ENCODE measurements at regions not wholly inside any gene's neighbourhood (a gene's known extent, or its start where the extent isn't known, plus 50 kb on each side); places are given as distances from the start of the nearest gene placed in this dataset.

DNA sequence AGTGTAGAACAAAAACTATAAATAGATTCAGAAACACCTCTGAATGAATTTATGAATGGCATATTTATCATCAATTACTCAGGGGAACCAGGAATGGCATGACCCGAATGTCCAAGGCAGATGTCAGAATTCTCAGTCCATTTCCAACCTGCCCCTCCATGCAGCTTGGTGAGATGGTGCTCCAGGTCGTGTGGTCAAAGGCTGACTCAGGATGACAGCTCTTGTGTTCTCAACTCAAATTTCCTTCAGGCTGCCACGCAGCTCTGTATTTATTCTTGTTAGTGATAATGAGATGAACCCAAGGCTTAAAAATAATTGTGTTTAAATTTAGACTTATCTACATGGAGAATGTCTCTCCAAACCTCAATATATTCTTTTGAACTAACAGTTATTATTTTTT lies 146.9 kb downstream of the METTL4 start:
- Mint-ChIP-seq H3K27ac (no peak overlapping the region), H3K4me3 (ENCODE audit: low read depth) (no peak overlapping the region), H3K36me3 (ENCODE audit: insufficient read depth) (no peaks in the 10 kb centered on the region), H3K9me3 (ENCODE audit: low read depth) (peaks cover 4% of the 10 kb centered on the region), H3K27me3 (peaks cover 5% of the 10 kb centered on the region), H3K4me1 (ENCODE audit: low read depth) (no peaks in the 10 kb centered on the region)
- DNase-seq (ENCODE audit: low spot score, unreplicated experiment) = no peak
- TF ChIP-seq, protein P1, sequence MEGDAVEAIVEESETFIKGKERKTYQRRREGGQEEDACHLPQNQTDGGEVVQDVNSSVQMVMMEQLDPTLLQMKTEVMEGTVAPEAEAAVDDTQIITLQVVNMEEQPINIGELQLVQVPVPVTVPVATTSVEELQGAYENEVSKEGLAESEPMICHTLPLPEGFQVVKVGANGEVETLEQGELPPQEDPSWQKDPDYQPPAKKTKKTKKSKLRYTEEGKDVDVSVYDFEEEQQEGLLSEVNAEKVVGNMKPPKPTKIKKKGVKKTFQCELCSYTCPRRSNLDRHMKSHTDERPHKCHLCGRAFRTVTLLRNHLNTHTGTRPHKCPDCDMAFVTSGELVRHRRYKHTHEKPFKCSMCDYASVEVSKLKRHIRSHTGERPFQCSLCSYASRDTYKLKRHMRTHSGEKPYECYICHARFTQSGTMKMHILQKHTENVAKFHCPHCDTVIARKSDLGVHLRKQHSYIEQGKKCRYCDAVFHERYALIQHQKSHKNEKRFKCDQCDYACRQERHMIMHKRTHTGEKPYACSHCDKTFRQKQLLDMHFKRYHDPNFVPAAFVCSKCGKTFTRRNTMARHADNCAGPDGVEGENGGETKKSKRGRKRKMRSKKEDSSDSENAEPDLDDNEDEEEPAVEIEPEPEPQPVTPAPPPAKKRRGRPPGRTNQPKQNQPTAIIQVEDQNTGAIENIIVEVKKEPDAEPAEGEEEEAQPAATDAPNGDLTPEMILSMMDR (IDR thresholded peaks at IDR 0.05; ENCODE audit: unreplicated experiment) = no peak

DNA sequence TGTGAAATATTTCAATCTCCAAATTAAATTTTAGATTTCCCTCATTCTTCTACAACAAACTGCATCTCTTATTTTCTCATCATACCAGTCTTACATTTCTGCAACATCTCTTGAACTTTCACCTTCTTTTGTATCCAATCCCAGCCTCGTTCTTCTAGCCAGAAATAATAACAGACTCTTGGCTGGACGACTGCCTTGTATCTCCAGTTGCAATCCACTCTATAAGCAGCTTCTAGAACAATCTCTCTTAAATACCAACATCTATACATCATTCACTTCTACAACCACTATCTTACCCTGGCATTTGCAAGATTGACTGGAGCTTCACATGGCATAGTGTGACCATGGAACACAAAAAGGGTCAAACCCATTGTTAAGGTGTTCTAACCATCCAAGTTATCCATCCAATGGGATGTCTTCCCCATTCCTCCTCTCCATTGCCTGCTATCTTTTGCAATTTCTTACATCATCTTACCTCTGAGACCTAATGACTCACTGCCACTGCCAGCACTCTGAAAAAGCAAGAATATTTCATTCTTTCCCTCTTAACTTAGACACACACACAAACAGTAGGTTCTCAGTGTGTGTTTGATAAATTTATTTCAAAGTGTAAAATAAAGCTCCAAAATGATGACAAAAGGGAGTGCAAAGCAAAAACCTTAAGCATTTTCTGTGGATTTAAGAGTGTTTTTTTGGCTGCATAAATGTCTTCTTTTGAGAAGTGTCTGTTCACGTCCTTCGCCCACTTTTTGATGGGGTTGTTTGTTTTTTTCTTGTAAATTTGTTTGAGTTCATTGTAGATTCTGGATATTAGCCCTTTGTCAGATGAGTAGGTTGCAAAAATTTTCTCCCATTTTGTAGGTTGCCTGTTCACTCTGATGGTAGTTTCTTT lies 145.6 kb downstream of the METTL4 start:
- TF ChIP-seq, protein P1 (IDR thresholded peaks at IDR 0.05; ENCODE audit: unreplicated experiment) = no peak
- Mint-ChIP-seq H3K4me1 (ENCODE audit: low read depth) (no peaks in the 10 kb centered on the region), H3K27me3 (peaks cover under 1% of the 10 kb centered on the region), H3K36me3 (ENCODE audit: insufficient read depth) (no peaks in the 10 kb centered on the region), H3K9me3 (ENCODE audit: low read depth) (peaks cover 9% of the 10 kb centered on the region), H3K4me3 (ENCODE audit: low read depth) (no peak overlapping the region), H3K27ac (no peak overlapping the region)
- no peak for DNase-seq (ENCODE audit: low spot score, unreplicated experiment)

DNA sequence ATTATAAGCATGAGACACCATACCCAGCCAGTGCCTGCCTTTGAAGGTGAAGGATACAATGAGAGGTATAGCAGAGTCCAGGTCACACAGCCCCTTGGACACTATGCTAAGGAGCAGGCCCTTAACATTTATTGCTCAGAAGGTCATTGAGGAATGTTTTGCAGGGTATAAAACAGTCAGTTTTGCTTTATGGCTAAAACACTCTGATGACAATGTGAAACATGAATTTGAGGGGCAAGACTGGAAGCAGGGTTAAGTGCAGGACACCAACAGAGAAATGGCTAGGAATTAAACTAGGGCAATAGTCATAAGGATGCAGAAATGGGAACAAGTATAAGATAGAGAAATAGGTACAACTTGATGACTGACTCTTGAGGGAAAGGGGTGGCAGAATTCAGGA lies 141.1 kb downstream of the METTL4 start:
- H3K4me1 Mint-ChIP-seq (ENCODE audit: low read depth) = no peaks in the 10 kb centered on the region
- H3K27ac Mint-ChIP-seq = no peak overlapping the region
- H3K36me3 Mint-ChIP-seq (ENCODE audit: insufficient read depth) = no peaks in the 10 kb centered on the region
- H3K9me3 Mint-ChIP-seq (ENCODE audit: low read depth) = peaks cover 9% of the 10 kb centered on the region
- no peak for DNase-seq (ENCODE audit: low spot score, unreplicated experiment)
- H3K27me3 Mint-ChIP-seq = no peaks in the 10 kb centered on the region
- no peak overlapping the region for H3K4me3 Mint-ChIP-seq (ENCODE audit: low read depth)
- TF ChIP-seq, protein P1 (IDR thresholded peaks at IDR 0.05; ENCODE audit: unreplicated experiment) = no peak

DNA sequence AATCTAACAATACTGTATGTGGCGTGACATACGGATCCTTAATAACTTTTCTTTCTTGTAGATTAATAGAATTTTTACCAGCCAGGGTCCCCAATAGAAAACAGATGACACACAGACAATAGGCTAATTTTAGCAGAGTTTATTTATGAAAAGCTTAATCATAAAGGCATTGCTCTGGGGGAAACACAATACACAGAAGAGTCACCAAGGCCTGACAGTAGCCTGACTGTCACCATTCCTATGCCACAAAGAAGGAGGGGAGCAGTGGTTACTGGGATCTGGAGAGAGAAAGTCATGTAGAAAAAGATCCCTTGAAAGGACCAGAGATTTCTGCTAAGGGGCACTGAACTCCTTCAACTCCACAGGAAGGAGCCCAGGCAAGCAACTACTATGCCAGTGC lies 139.5 kb downstream of the METTL4 start:
- no peak overlapping the region for H3K4me3 Mint-ChIP-seq (ENCODE audit: low read depth)
- peaks cover 4% of the 10 kb centered on the region for H3K9me3 Mint-ChIP-seq (ENCODE audit: low read depth)
- no peaks in the 10 kb centered on the region for H3K36me3 Mint-ChIP-seq (ENCODE audit: insufficient read depth)
- H3K4me1 Mint-ChIP-seq (ENCODE audit: low read depth) = no peaks in the 10 kb centered on the region
- TF ChIP-seq, protein P1 (IDR thresholded peaks at IDR 0.05; ENCODE audit: unreplicated experiment) = no peak
- H3K27me3 Mint-ChIP-seq = no peaks in the 10 kb centered on the region
- H3K27ac Mint-ChIP-seq = no peak overlapping the region
- no peak for DNase-seq (ENCODE audit: low spot score, unreplicated experiment)

DNA sequence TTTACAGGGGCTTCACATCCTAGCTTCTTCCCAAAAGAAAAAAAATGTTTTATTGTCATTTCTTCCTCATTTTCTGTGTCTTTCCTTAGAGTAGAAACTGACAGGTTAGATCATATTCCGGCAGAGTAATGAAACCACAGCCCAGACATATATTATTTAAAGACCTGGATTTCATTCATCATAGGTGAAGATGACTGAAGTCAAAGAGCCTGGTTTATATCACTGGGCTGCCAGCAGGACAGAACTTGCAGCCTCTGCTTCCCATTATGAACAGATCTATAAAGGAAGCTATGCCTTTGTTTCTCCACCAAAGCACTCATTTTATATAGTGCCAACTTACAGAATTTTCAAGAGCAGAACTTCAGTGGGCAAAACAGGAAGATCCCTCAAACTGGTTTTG lies 137.9 kb downstream of the METTL4 start:
- Mint-ChIP-seq H3K9me3 (ENCODE audit: low read depth) (peaks cover 4% of the 10 kb centered on the region), H3K27ac (no peak overlapping the region), H3K4me3 (ENCODE audit: low read depth) (no peak overlapping the region), H3K4me1 (ENCODE audit: low read depth) (no peaks in the 10 kb centered on the region), H3K36me3 (ENCODE audit: insufficient read depth) (no peaks in the 10 kb centered on the region), H3K27me3 (no peaks in the 10 kb centered on the region)
- DNase-seq (ENCODE audit: low spot score, unreplicated experiment) = no peak
- TF ChIP-seq, protein P1 (IDR thresholded peaks at IDR 0.05; ENCODE audit: unreplicated experiment) = no peak
